GM23248 (cell line): ENCODE measurements at regions not wholly inside any gene's neighbourhood (a gene's known extent, or its start where the extent isn't known, plus 50 kb on each side); places are given as distances from the start of the nearest gene placed in this dataset.

ENCODE experiments used
- DNase-seq: peaks from one replicate; pipeline ENCODE4 v3.0.0-alpha.2; 2015
- H2AFZ ChIP-seq: fragments of 200-600 bp; sonication (generic); 2 replicates; pipeline ENCODE4 v1.6.1; 2016; ENCODE audit warnings: antibody characterized with exemption
- H3F3A ChIP-seq: fragments of 200-600 bp; sonication (generic); 2 replicates; pipeline ENCODE4 v1.6.1; 2016; ENCODE audit warnings: mild to moderate bottlenecking, antibody characterized with exemption, mixed run types; ENCODE audit not compliant: insufficient read depth
- H3K27ac ChIP-seq: fragments of 200-600 bp; sonication (generic); 2 replicates; pipeline ENCODE4 v1.5.1; 2016; ENCODE audit warnings: mild to moderate bottlenecking
- H3K27me3 ChIP-seq: fragments of 200-600 bp; sonication (generic); replicated peaks from 2 replicates; pipeline ENCODE4 v1.6.1; 2016; ENCODE audit warnings: mild to moderate bottlenecking; ENCODE audit not compliant: insufficient read depth
- H3K36me3 ChIP-seq: fragments of 200-600 bp; sonication (generic); 2 replicates; pipeline ENCODE4 v1.6.1; 2016; ENCODE audit warnings: low read depth, mild to moderate bottlenecking
- H3K4me1 ChIP-seq: fragments of 200-600 bp; sonication (generic); 2 replicates; pipeline ENCODE4 v1.6.1; 2016; ENCODE audit warnings: mild to moderate bottlenecking; ENCODE audit not compliant: insufficient read depth
- H3K4me2 ChIP-seq: fragments of 200-600 bp; sonication (generic); one replicate; pipeline ENCODE4 v1.6.1; 2016; ENCODE audit warnings: mild to moderate bottlenecking; ENCODE audit not compliant: unreplicated experiment
- H3K4me3 ChIP-seq: fragments of 200-600 bp; sonication (generic); 2 replicates; pipeline ENCODE4 v1.5.1; 2016; ENCODE audit warnings: mild to moderate bottlenecking
- H3K79me2 ChIP-seq: fragments of 200-600 bp; sonication (generic); 2 replicates; pipeline ENCODE4 v1.6.1; 2016; ENCODE audit warnings: mild to moderate bottlenecking; ENCODE audit not compliant: insufficient read depth
- H3K9ac ChIP-seq: fragments of 200-600 bp; sonication (generic); 2 replicates; pipeline ENCODE4 v1.6.1; 2016; ENCODE audit warnings: mild to moderate bottlenecking
- H3K9me2 ChIP-seq: fragments of 200-600 bp; sonication (generic); 2 replicates; pipeline ENCODE4 v1.6.1; 2016; ENCODE audit warnings: mixed run types, mild to moderate bottlenecking, moderate library complexity; ENCODE audit not compliant: insufficient read depth
- H3K9me3 ChIP-seq: fragments of 200-600 bp; sonication (generic); one replicate; pipeline ENCODE4 v1.6.1; 2017; ENCODE audit warnings: low read depth
- H4K20me1 ChIP-seq: fragments of 200-600 bp; sonication (generic); 2 replicates; pipeline ENCODE4 v1.6.0; 2016; ENCODE audit not compliant: insufficient read depth
- EZH2 ChIP-seq: fragments of 200-600 bp; sonication (generic); IDR thresholded peaks from 2 replicates; pipeline ENCODE4 v1.6.1; 2018; ENCODE audit warnings: antibody characterized with exemption, mild to moderate bottlenecking; ENCODE audit not compliant: insufficient read depth, poor library complexity, severe bottlenecking
- EZH2phosphoT487 ChIP-seq: fragments of 200-600 bp; sonication (generic); IDR thresholded peaks from 2 replicates; pipeline ENCODE4 v1.6.1; 2018; ENCODE audit warnings: antibody characterized with exemption, moderate library complexity, mild to moderate bottlenecking, low read depth; ENCODE audit not compliant: insufficient read depth
- WGBS, 2 experiments: methylation state at CpG; one replicate each; pipeline ENCODE4 v1.1.6; 2015 to 2017; ENCODE audit warnings: low lambda C conversion rate in 2 of 2, low coverage in 1 of 2; ENCODE audit errors: missing lambda C conversion rate in 2 of 2; 5-methylcytosine and 5-hydroxymethylcytosine counted together
- in situ Hi-C: fragments of 300-500 bp; cut with MboI; formaldehyde crosslinking; loops from 2 replicates; pipeline ENCODE4 v1.15.0; 2020

DNA sequence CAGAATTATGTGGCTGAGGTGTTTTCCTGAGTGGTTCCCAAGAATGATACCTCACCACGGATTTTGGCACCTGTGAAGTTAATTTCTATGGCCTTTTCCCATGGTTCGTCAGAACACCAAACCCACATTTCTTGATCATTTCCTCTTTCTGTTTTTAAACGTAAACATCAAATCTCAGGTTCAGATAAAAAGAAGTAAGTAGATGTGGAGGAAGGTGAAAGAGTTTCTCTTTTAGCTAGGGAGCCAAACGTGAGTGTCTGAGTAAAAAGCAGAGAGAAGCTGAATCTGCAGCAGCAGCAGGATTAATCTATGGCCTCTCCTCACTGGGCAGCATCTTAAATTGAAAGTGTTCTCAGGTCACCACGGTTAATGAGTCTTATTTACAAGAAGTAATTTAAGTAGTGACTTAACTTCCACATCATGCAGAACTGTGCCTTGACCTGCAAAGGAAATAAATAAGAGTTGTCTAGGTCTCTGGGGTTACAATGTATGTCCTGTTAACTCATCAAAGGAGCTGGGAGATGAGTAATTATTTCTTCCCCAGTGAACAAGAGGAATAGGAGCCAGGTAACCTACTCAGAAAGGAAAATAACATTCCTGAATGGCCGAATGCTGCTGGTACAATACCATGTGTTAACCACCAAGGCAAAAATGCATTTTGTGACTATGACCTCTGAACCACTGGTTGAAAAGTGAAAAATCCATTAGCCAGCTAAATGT lies 139.6 kb upstream of the NETO1 start:
- H2AFZ ChIP-seq, result no peak overlapping the region
- DNase-seq, result no peak
- H3K4me3 ChIP-seq, result no peak overlapping the region
- no peaks in the 10 kb centered on the region for H3F3A ChIP-seq
- H4K20me1 ChIP-seq, result no peaks in the 10 kb centered on the region
- TF ChIP-seq EZH2phosphoT487, result no peak
- TF ChIP-seq EZH2, result no peak
- H3K79me2 ChIP-seq, result no peaks in the 10 kb centered on the region
- H3K9ac ChIP-seq, result no peak overlapping the region
- no peaks in the 10 kb centered on the region for H3K27me3 ChIP-seq
- no peak overlapping the region for H3K4me2 ChIP-seq
- H3K9me2 ChIP-seq, result no peaks in the 10 kb centered on the region
- in situ Hi-C loops, result no loop called here
- WGBS, 2 experiments, result 11 to 13% methylated on average over 6 of the region's 6 CpGs
- no peak overlapping the region for H3K27ac ChIP-seq
- no peaks in the 10 kb centered on the region for H3K4me1 ChIP-seq
- H3K9me3 ChIP-seq, result no peaks in the 10 kb centered on the region
- H3K36me3 ChIP-seq, result no peaks in the 10 kb centered on the region

DNA sequence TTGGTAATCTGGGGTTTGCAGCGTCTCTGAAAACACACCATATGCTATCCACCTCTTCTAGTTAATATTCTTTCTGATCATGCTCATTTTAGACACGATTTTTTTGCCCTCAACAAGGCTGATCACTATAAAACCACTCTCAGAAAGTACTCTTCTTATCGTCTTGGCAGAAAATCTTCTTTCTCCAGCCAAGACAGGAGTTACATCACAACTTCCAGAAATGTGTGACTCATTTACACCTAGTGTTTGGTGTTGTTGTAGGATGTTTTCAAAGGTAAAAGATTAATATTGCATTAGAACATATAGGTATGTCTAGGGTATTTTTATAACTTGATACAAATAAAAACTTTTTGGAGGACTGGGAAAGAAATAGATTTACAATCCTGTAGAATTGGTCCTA lies 138.5 kb upstream of the NETO1 start:
- no peaks in the 10 kb centered on the region for H3K36me3 ChIP-seq
- no peak overlapping the region for H3K9ac ChIP-seq
- no peaks in the 10 kb centered on the region for H3K9me3 ChIP-seq
- H3K27ac ChIP-seq, result no peak overlapping the region
- no peaks in the 10 kb centered on the region for H3K9me2 ChIP-seq
- in situ Hi-C loops, result no loop called here
- TF ChIP-seq EZH2phosphoT487, result no peak
- no peak for TF ChIP-seq EZH2
- H4K20me1 ChIP-seq, result no peaks in the 10 kb centered on the region
- H3K4me1 ChIP-seq, result no peaks in the 10 kb centered on the region
- no peaks in the 10 kb centered on the region for H3K27me3 ChIP-seq
- no peaks in the 10 kb centered on the region for H3F3A ChIP-seq
- no peak for DNase-seq
- no peak overlapping the region for H3K4me2 ChIP-seq
- 13% methylated on average over 3 of the region's 3 CpGs for WGBS, 2 experiments
- no peak overlapping the region for H2AFZ ChIP-seq
- no peaks in the 10 kb centered on the region for H3K79me2 ChIP-seq
- H3K4me3 ChIP-seq, result no peak overlapping the region

- Histone ChIP-seq H3K27ac (no peak overlapping the region), H3K4me1 (no peaks in the 10 kb centered on the region), H3K9ac (no peak overlapping the region), H3K9me3 (no peaks in the 10 kb centered on the region), H3K36me3 (no peaks in the 10 kb centered on the region), H3K4me2 (no peak overlapping the region), H3K9me2 (no peaks in the 10 kb centered on the region), H2AFZ (no peak overlapping the region), H3K79me2 (no peaks in the 10 kb centered on the region), H3F3A (no peaks in the 10 kb centered on the region), H4K20me1 (no peaks in the 10 kb centered on the region), H3K4me3 (no peak overlapping the region), H3K27me3 (no peaks in the 10 kb centered on the region)
- DNase-seq, result no peak
- TF ChIP-seq EZH2phosphoT487 (no peak), EZH2 (no peak)
- WGBS, 2 experiments, result 38 to 54% methylated on average over 2 of the region's 2 CpGs
- in situ Hi-C loops, result no loop called here
Observed at GRCh38 chr18:73004260-73004659, 136.5 kb upstream of the NETO1 start.

DNA sequence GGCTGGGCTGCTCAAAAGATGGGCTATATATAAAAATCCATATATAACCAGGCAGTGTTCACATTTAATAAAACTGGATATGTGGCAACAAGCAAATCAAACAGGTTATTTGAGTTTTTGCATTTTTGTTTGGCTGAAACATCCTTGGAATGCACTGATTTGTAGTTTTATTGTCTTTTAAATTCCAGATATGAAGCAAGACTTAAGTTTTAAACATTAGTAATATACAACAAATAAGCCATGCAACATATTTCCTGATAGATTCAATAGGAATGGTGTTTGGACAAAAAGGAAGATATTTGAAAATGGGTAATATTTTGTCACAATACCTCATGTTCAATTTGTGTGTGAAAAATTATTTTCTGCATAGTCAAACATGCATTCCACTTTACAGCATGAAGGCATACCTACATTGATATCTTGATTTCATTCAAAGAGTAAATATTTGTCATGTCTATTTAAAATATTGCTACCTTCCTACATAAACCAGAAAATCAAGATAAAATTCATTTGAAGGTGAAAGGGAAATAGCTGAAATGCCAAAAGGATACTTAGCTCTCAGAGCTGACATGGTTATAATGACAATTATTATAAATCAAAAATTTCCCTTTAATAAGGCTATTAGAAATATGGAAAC lies 132.3 kb upstream of the NETO1 start:
- Histone ChIP-seq H4K20me1 (no peaks in the 10 kb centered on the region), H3K9me2 (no peaks in the 10 kb centered on the region), H3K4me1 (no peaks in the 10 kb centered on the region), H3K79me2 (no peaks in the 10 kb centered on the region), H3K9me3 (no peaks in the 10 kb centered on the region), H3K27ac (no peak overlapping the region), H3K27me3 (no peaks in the 10 kb centered on the region), H3F3A (no peaks in the 10 kb centered on the region), H3K4me2 (no peak overlapping the region), H3K36me3 (no peaks in the 10 kb centered on the region), H2AFZ (no peak overlapping the region), H3K9ac (no peak overlapping the region), H3K4me3 (no peak overlapping the region)
- DNase-seq, result no peak
- in situ Hi-C loops, result no loop called here
- no peak for TF ChIP-seq EZH2phosphoT487
- TF ChIP-seq EZH2, result no peak

DNA sequence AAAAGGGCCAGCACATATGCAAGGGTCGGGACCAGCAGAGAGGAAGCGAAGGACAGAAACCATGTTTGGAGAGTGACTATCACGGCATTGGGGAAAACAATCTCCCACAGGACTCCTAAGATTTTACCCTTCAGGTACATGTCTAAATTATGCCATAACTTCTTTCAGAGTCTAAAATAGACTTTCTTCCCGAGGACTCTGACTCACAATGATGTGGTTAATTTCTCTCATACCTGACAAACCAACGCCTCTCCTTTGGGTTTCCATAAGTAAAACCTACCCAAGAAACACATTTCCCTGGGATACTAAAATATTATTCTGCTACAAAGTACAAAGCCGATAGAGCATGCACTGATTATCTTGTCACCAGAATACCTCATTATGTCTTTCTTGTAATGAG lies 127.8 kb upstream of the NETO1 start:
- WGBS, 2 experiments, result 33 to 40% methylated on average over 6 of the region's 6 CpGs
- TF ChIP-seq EZH2phosphoT487 (no peak), EZH2 (no peak)

More for the DNA sequence above, 127.8 kb upstream of the NETO1 start:
- Histone ChIP-seq H3K9me2 (no peaks in the 10 kb centered on the region), H3K4me2 (no peak overlapping the region), H3K27me3 (no peaks in the 10 kb centered on the region), H3K4me3 (no peak overlapping the region), H3K9ac (no peak overlapping the region), H3K9me3 (no peaks in the 10 kb centered on the region), H3K36me3 (no peaks in the 10 kb centered on the region), H3K79me2 (no peaks in the 10 kb centered on the region), H3K27ac (no peak overlapping the region), H3K4me1 (no peaks in the 10 kb centered on the region), H2AFZ (no peak overlapping the region), H3F3A (no peaks in the 10 kb centered on the region), H4K20me1 (no peaks in the 10 kb centered on the region)
- in situ Hi-C loops, result no loop called here
- DNase-seq, result no peak
